ENCODE measurements at regions not wholly inside any gene's neighbourhood (a gene's known extent, or its start where the extent isn't known, plus 50 kb on each side); places are given as distances from the start of the nearest gene placed in this dataset.

DNA sequence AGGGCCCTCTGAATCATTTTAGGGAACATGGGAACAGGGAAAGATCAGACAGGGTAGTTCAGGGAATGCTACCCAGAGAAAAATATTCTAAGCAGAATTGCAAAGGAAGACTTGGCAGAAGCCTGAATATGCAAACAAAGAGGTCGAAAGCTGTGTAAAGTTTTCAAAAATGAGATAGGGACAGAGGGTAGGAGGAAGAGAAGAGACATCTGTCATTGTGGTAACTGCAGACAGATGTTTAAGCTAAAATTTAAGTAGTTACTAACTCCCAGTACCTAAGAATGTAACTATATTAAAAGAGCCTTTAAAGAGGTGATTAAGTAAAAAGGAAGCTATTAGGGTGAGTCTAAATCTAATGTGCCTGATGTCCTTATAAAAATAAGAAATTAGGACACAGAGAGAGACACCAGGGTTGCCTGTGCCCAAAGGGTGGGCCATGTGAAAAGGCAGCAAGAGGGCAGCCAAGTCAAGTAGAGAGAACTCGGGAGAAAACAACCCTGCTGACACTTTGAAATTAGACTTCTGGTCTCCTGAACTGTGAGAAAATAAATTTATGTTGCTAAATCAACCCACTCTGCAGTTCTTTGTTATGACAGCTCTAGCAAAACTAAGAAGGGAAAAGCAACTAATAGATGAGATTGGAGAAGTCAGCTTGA is 1647.4 kb upstream of the C9orf72 start:
- Histone ChIP-seq H3K27ac (ENCODE audit: low read depth, low read length) (no peak overlapping the region), H3K9me3 (ENCODE audit: control insufficient read depth, insufficient read depth, low read length) (no peaks in the 10 kb centered on the region), H3K27me3 (ENCODE audit: control insufficient read depth, low read length) (no peaks in the 10 kb centered on the region), H3K4me1 (ENCODE audit: control insufficient read depth, low read length) (no peaks in the 10 kb centered on the region), H3K4me3 (ENCODE audit: low read length) (no peak overlapping the region), H3K4me2 (ENCODE audit: low read length) (no peak overlapping the region), H3K79me2 (ENCODE audit: control insufficient read depth, low read length) (no peaks in the 10 kb centered on the region), H3K9me2 (replicated peaks; ENCODE audit: control insufficient read depth, low read length) (no peaks in the 10 kb centered on the region), H4K20me1 (ENCODE audit: control insufficient read depth, insufficient read depth, low read depth, low read length) (no peaks in the 10 kb centered on the region), H3K36me3 (ENCODE audit: control insufficient read depth, low read length) (no peaks in the 10 kb centered on the region), H3F3A (ENCODE audit: control insufficient read depth, insufficient read depth) (no peaks in the 10 kb centered on the region)
- TF ChIP-seq, protein P1, sequence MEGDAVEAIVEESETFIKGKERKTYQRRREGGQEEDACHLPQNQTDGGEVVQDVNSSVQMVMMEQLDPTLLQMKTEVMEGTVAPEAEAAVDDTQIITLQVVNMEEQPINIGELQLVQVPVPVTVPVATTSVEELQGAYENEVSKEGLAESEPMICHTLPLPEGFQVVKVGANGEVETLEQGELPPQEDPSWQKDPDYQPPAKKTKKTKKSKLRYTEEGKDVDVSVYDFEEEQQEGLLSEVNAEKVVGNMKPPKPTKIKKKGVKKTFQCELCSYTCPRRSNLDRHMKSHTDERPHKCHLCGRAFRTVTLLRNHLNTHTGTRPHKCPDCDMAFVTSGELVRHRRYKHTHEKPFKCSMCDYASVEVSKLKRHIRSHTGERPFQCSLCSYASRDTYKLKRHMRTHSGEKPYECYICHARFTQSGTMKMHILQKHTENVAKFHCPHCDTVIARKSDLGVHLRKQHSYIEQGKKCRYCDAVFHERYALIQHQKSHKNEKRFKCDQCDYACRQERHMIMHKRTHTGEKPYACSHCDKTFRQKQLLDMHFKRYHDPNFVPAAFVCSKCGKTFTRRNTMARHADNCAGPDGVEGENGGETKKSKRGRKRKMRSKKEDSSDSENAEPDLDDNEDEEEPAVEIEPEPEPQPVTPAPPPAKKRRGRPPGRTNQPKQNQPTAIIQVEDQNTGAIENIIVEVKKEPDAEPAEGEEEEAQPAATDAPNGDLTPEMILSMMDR (IDR thresholded peaks at IDR 0.05; ENCODE audit: low read depth, low read length, poor library complexity, severe bottlenecking), result no peak
- TF ChIP-seq EZH2phosphoT487 (IDR thresholded peaks at IDR 0.05; ENCODE audit: borderline replicate concordance, low read length), result no peak

DNA sequence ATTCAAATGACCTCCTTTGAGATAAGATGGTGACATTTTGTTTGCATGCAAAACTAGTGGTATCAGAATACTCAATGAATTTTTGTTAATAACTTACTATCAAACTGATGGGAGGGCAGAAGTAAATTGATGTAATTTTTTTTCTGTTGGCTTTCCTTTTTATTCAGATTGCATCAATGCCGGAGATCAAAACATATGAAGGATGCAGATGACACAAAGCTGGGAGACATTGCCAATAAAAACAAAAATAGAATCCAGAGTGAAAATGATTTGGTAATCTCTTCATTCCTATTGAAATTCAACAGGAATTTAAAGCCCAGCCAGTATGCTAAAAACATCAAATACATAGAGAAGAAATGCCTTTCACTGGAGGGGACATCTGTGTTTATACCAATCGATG is 1655.3 kb upstream of the C9orf72 start:
- H4K20me1 ChIP-seq (ENCODE audit: control insufficient read depth, insufficient read depth, low read depth, low read length), result no peaks in the 10 kb centered on the region
- no peaks in the 10 kb centered on the region for H3K27me3 ChIP-seq (ENCODE audit: control insufficient read depth, low read length)
- H3K4me2 ChIP-seq (ENCODE audit: low read length), result no peak overlapping the region
- TF ChIP-seq, protein P1 (IDR thresholded peaks at IDR 0.05; ENCODE audit: low read depth, low read length, poor library complexity, severe bottlenecking), result no peak
- TF ChIP-seq EZH2phosphoT487 (IDR thresholded peaks at IDR 0.05; ENCODE audit: borderline replicate concordance, low read length), result no peak
- H3F3A ChIP-seq (ENCODE audit: control insufficient read depth, insufficient read depth), result no peaks in the 10 kb centered on the region
- H3K79me2 ChIP-seq (ENCODE audit: control insufficient read depth, low read length), result no peaks in the 10 kb centered on the region
- no peaks in the 10 kb centered on the region for H3K36me3 ChIP-seq (ENCODE audit: control insufficient read depth, low read length)
- no peaks in the 10 kb centered on the region for H3K4me1 ChIP-seq (ENCODE audit: control insufficient read depth, low read length)
- no peaks in the 10 kb centered on the region for H3K9me3 ChIP-seq (ENCODE audit: control insufficient read depth, insufficient read depth, low read length)
- no peak overlapping the region for H3K4me3 ChIP-seq (ENCODE audit: low read length)
- no peaks in the 10 kb centered on the region for H3K9me2 ChIP-seq (replicated peaks; ENCODE audit: control insufficient read depth, low read length)
- no peak overlapping the region for H3K27ac ChIP-seq (ENCODE audit: low read depth, low read length)

DNA sequence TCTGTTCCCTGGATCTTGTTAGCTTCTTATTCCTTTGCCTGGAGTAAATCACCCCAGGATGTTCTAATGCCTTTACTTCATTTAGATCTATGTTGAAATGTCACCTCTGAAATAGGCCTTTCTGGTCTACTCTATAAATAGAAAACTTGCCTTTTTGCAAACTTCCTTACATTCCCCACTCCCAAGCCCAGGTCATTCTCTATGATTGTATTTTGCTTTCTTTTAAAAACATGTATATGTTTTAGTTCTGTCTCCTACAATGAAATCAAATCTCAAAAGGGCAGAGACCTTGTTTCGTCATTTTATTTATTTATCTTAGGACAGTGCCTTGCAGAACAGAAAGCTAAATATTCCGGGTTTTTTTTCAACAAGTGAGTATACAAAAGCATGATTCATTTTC is 1657.7 kb upstream of the C9orf72 start:
- Histone ChIP-seq H3K9me3 (ENCODE audit: control insufficient read depth, insufficient read depth, low read length) (no peaks in the 10 kb centered on the region), H3K4me2 (ENCODE audit: low read length) (no peak overlapping the region), H3K27ac (ENCODE audit: low read depth, low read length) (no peak overlapping the region), H4K20me1 (ENCODE audit: control insufficient read depth, insufficient read depth, low read depth, low read length) (no peaks in the 10 kb centered on the region), H3K36me3 (ENCODE audit: control insufficient read depth, low read length) (no peaks in the 10 kb centered on the region), H3F3A (ENCODE audit: control insufficient read depth, insufficient read depth) (no peaks in the 10 kb centered on the region), H3K27me3 (ENCODE audit: control insufficient read depth, low read length) (no peaks in the 10 kb centered on the region), H3K9me2 (replicated peaks; ENCODE audit: control insufficient read depth, low read length) (no peaks in the 10 kb centered on the region), H3K4me3 (ENCODE audit: low read length) (no peak overlapping the region), H3K79me2 (ENCODE audit: control insufficient read depth, low read length) (no peaks in the 10 kb centered on the region), H3K4me1 (ENCODE audit: control insufficient read depth, low read length) (no peaks in the 10 kb centered on the region)
- TF ChIP-seq, protein P1 (IDR thresholded peaks at IDR 0.05; ENCODE audit: low read depth, low read length, poor library complexity, severe bottlenecking), result no peak
- TF ChIP-seq EZH2phosphoT487 (IDR thresholded peaks at IDR 0.05; ENCODE audit: borderline replicate concordance, low read length), result no peak

All from DOHH2 (cell line).